HEK293 (cell line): ENCODE measurements at regions not wholly inside any gene's neighbourhood (a gene's known extent, or its start where the extent isn't known, plus 50 kb on each side); places are given as distances from the start of the nearest gene placed in this dataset.

Source experiments
- CTCF ChIA-PET: fragments of 350-600 bp; formaldehyde crosslinking; extraction: SDS; loops from one replicate; lab custom pipeline; 2021; ENCODE audit warnings: antibody characterized with exemption; lab: Yijun Ruan, JAX
- POLR2A ChIA-PET: fragments of 300-600 bp; formaldehyde crosslinking; extraction: SDS; loops from one replicate; lab custom pipeline; 2020; ENCODE audit warnings: antibody characterized with exemption, inconsistent platforms; lab: Yijun Ruan, JAX
- H3K27ac ChIP-seq: fragments of 200-500 bp; sonication (Bioruptor generic); 2 replicates; pipeline ENCODE4 v1.5.1; 2014; ENCODE audit warnings: low read depth, low read length, control low read depth, inconsistent platforms; ENCODE audit errors: extremely low read depth
- H3K36me3 ChIP-seq, 2 experiments: fragments of 200-500 bp in 1 of 2; sonication (Bioruptor generic) in 1 of 2; 1 replicate in 1 of 2; 2 replicates in 1 of 2; pipeline ENCODE4 v1.5.1; 2014 to 2017; ENCODE audit warnings: inconsistent platforms in 2 of 2, low read length in 2 of 2; ENCODE audit not compliant: control insufficient read depth in 2 of 2, insufficient read depth in 1 of 2
- H3K4me1 ChIP-seq: fragments of 200-500 bp; sonication (Bioruptor generic); 2 replicates; pipeline ENCODE4 v1.5.1; 2014; ENCODE audit warnings: mild to moderate bottlenecking, low read length, inconsistent platforms; ENCODE audit not compliant: control insufficient read depth, insufficient read depth
- H3K4me3 ChIP-seq: 2 replicates; pipeline ENCODE4 v1.5.1; 2011; ENCODE audit warnings: low read depth, mild to moderate bottlenecking, control low read depth, low read length, moderate library complexity
- H3K9me3 ChIP-seq: fragments of 200-500 bp; sonication (Bioruptor generic); 2 replicates; pipeline ENCODE4 v1.5.1; 2014; ENCODE audit warnings: low read depth, low read length, inconsistent platforms; ENCODE audit not compliant: control insufficient read depth, insufficient read depth
- BCL11B ChIP-seq: fragments of 450-650 bp; formaldehyde crosslinking; IDR thresholded peaks from 2 replicates; pipeline ENCODE4 v1.5.1; 2016; ENCODE audit warnings: low read depth, missing biosample characterization, missing genetic modification characterization
- OVOL3 ChIP-seq: fragments of 450-650 bp; formaldehyde crosslinking; IDR thresholded peaks from 2 replicates; pipeline ENCODE4 v1.5.1; 2016; ENCODE audit warnings: missing biosample characterization, missing genetic modification characterization
- ZBTB21 ChIP-seq: fragments of 450-650 bp; formaldehyde crosslinking; IDR thresholded peaks from 2 replicates; pipeline ENCODE4 v1.5.1; 2017; ENCODE audit warnings: missing biosample characterization, missing genetic modification characterization
- ZBTB7A ChIP-seq: fragments of 450-650 bp; formaldehyde crosslinking; IDR thresholded peaks from 2 replicates; pipeline ENCODE4 v1.5.1; 2016; ENCODE audit warnings: low read depth, missing biosample characterization, missing genetic modification characterization
- ZEB2 ChIP-seq: fragments of 450-650 bp; formaldehyde crosslinking; IDR thresholded peaks from 2 replicates; pipeline ENCODE4 v1.5.1; 2016; ENCODE audit warnings: missing biosample characterization, missing genetic modification characterization
- ZNF138 ChIP-seq: fragments of 450-650 bp; formaldehyde crosslinking; IDR thresholded peaks from 2 replicates; pipeline ENCODE4 v1.5.1; 2016; ENCODE audit warnings: missing biosample characterization, missing genetic modification characterization, borderline replicate concordance
- ZNF202 ChIP-seq: fragments of 450-650 bp; formaldehyde crosslinking; IDR thresholded peaks from 2 replicates; pipeline ENCODE4 v1.5.1; 2016; ENCODE audit warnings: missing biosample characterization, missing genetic modification characterization, borderline replicate concordance
- ZNF302 ChIP-seq: fragments of 450-650 bp; formaldehyde crosslinking; IDR thresholded peaks from 2 replicates; pipeline ENCODE4 v1.5.1; 2016; ENCODE audit warnings: missing biosample characterization, missing genetic modification characterization, low read depth
- ZNF324 ChIP-seq: fragments of 450-650 bp; formaldehyde crosslinking; IDR thresholded peaks from 2 replicates; pipeline ENCODE4 v1.5.1; 2016; ENCODE audit warnings: missing biosample characterization, missing genetic modification characterization
- ZNF48 ChIP-seq: fragments of 450-650 bp; formaldehyde crosslinking; IDR thresholded peaks from 2 replicates; pipeline ENCODE4 v1.5.1; 2016; ENCODE audit warnings: missing biosample characterization, missing genetic modification characterization
- ZNF514 ChIP-seq: fragments of 450-650 bp; formaldehyde crosslinking; IDR thresholded peaks from 2 replicates; pipeline ENCODE4 v1.5.1; 2016; ENCODE audit warnings: missing biosample characterization, missing genetic modification characterization
- TF ChIP-seq, protein P1 (sequence below): fragments of 450-650 bp; formaldehyde crosslinking; IDR thresholded peaks from 2 replicates; pipeline ENCODE4 v1.5.1; 2016; ENCODE audit warnings: missing biosample characterization, missing genetic modification characterization, low read depth
- TF ChIP-seq, protein P2 (sequence below): fragments of 450-650 bp; formaldehyde crosslinking; IDR thresholded peaks from 2 replicates; pipeline ENCODE4 v1.5.1; 2016; ENCODE audit warnings: missing biosample characterization, missing genetic modification characterization, borderline replicate concordance
- TF ChIP-seq, protein P3 (sequence below): fragments of 450-650 bp; formaldehyde crosslinking; IDR thresholded peaks from 2 replicates; pipeline ENCODE4 v1.5.1; 2016; ENCODE audit warnings: missing biosample characterization, missing genetic modification characterization
- TF ChIP-seq, protein P4 (sequence below): IDR thresholded peaks from 2 replicates; pipeline ENCODE4 v1.6.1; 2011; ENCODE audit warnings: mild to moderate bottlenecking, low read depth, low read length, borderline replicate concordance

DNA sequence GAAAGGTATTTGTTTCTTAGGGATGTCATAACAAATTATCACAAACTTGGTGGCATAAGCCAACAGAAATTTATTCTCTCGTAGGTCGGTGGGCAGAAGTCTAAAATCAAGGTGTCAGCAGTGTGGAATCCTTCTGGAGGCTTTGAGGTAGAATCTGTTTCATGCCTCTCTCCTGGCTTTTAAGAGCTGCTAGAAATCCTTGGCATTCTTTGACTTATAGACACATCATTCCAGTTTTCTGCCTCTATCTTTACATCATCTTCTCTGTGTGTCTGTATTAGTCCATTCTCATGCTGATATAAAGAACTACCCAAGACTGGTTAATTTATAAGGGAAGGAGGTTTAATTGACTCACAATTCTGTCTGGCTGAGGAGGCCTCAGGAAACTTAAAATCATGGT lies 488.1 kb upstream of the PAPPA start:
- TF ChIP-seq ZNF48 (tag by site-specific recombination) (no peak), ZNF324 (tag by site-specific recombination) (no peak), ZEB2 (no peak), ZNF302 (tag by site-specific recombination) (no peak)
- TF ChIP-seq, protein P1, sequence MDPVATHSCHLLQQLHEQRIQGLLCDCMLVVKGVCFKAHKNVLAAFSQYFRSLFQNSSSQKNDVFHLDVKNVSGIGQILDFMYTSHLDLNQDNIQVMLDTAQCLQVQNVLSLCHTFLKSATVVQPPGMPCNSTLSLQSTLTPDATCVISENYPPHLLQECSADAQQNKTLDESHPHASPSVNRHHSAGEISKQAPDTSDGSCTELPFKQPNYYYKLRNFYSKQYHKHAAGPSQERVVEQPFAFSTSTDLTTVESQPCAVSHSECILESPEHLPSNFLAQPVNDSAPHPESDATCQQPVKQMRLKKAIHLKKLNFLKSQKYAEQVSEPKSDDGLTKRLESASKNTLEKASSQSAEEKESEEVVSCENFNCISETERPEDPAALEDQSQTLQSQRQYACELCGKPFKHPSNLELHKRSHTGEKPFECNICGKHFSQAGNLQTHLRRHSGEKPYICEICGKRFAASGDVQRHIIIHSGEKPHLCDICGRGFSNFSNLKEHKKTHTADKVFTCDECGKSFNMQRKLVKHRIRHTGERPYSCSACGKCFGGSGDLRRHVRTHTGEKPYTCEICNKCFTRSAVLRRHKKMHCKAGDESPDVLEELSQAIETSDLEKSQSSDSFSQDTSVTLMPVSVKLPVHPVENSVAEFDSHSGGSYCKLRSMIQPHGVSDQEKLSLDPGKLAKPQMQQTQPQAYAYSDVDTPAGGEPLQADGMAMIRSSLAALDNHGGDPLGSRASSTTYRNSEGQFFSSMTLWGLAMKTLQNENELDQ (tag by site-specific recombination): no peak
- TF ChIP-seq, protein P2, sequence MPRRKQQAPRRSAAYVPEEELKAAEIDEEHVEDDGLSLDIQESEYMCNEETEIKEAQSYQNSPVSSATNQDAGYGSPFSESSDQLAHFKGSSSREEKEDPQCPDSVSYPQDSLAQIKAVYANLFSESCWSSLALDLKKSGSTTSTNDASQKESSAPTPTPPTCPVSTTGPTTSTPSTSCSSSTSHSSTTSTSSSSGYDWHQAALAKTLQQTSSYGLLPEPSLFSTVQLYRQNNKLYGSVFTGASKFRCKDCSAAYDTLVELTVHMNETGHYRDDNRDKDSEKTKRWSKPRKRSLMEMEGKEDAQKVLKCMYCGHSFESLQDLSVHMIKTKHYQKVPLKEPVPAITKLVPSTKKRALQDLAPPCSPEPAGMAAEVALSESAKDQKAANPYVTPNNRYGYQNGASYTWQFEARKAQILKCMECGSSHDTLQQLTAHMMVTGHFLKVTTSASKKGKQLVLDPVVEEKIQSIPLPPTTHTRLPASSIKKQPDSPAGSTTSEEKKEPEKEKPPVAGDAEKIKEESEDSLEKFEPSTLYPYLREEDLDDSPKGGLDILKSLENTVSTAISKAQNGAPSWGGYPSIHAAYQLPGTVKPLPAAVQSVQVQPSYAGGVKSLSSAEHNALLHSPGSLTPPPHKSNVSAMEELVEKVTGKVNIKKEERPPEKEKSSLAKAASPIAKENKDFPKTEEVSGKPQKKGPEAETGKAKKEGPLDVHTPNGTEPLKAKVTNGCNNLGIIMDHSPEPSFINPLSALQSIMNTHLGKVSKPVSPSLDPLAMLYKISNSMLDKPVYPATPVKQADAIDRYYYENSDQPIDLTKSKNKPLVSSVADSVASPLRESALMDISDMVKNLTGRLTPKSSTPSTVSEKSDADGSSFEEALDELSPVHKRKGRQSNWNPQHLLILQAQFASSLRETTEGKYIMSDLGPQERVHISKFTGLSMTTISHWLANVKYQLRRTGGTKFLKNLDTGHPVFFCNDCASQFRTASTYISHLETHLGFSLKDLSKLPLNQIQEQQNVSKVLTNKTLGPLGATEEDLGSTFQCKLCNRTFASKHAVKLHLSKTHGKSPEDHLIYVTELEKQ: no peak
- TF ChIP-seq, protein P3, sequence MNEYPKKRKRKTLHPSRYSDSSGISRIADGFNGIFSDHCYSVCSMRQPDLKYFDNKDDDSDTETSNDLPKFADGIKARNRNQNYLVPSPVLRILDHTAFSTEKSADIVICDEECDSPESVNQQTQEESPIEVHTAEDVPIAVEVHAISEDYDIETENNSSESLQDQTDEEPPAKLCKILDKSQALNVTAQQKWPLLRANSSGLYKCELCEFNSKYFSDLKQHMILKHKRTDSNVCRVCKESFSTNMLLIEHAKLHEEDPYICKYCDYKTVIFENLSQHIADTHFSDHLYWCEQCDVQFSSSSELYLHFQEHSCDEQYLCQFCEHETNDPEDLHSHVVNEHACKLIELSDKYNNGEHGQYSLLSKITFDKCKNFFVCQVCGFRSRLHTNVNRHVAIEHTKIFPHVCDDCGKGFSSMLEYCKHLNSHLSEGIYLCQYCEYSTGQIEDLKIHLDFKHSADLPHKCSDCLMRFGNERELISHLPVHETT (tag by site-specific recombination): no peak
- TF ChIP-seq, all 188 proteins: peak for 0
- Histone ChIP-seq H3K4me1 (no peaks in the 10 kb centered on the region), H3K36me3 (no peaks in the 10 kb centered on the region), H3K9me3 (no peaks in the 10 kb centered on the region), H3K27ac (no peak overlapping the region), H3K4me3 (no peak overlapping the region)
- POLR2A ChIA-PET: no interaction called here
- CTCF ChIA-PET: interaction anchor here (0.6 kb wide), 1 partner anchor 501 kb away, joined by 3 read pairs; no protein-coding TSS in a partner anchor

DNA sequence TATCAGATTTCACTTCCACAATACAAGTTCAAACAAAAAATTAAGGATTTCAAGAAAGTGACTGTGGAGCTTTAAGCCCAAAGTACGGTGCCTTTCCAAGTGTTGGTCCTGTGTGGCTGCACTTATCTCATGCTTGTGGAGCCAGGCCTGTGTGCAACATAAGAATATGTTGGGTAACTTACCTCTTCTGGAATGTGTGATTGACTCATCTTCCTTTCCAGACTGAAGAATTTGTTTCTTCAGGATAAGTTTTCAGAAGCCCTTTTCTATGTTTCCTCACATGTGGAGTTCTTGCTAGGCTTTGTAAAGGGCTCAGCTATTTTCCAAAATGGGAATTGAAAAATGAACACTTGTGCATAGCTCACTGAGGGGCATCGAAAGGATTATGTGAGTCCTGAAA lies 485.1 kb upstream of the PAPPA start:
- Histone ChIP-seq H3K4me3 (no peak overlapping the region), H3K27ac (no peak overlapping the region), H3K36me3 (no peaks in the 10 kb centered on the region), H3K4me1 (no peaks in the 10 kb centered on the region)
- CTCF ChIA-PET: interaction anchor here (1.6 to 1.7 kb wide), 2 partner anchors 26 to 74 kb away, joined by 4 to 5 read pairs; no protein-coding TSS in a partner anchor
- POLR2A ChIA-PET: no interaction called here
- TF ChIP-seq BCL11B (tag by site-specific recombination) (no peak), ZBTB7A (tag by site-specific recombination) (no peak), ZNF202 (tag by site-specific recombination) (no peak), ZNF138 (tag by site-specific recombination) (no peak), ZNF514 (no peak), OVOL3 (tag by site-specific recombination) (no peak), ZBTB21 (tag by site-specific recombination) (no peak)
- TF ChIP-seq, protein P4, sequence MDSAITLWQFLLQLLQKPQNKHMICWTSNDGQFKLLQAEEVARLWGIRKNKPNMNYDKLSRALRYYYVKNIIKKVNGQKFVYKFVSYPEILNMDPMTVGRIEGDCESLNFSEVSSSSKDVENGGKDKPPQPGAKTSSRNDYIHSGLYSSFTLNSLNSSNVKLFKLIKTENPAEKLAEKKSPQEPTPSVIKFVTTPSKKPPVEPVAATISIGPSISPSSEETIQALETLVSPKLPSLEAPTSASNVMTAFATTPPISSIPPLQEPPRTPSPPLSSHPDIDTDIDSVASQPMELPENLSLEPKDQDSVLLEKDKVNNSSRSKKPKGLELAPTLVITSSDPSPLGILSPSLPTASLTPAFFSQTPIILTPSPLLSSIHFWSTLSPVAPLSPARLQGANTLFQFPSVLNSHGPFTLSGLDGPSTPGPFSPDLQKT: no peak
- TF ChIP-seq, all 188 proteins: peak for 0
- H3K9me3 ChIP-seq: no peaks in the 10 kb centered on the region
